Activated naive CD4-positive, alpha-beta T cell treated with anti-CD3 and anti-CD28 coated beads, Interleukin-2, amount 50 U/mL, for 24 hours (primary cell): ENCODE measurements at regions not wholly inside any gene's neighbourhood (a gene's known extent, or its start where the extent isn't known, plus 50 kb on each side); places are given as distances from the start of the nearest gene placed in this dataset.

Experiments used
- H3K27ac Mint-ChIP-seq: one replicate; pipeline ENCODE4 v1.8.0; 2021; ENCODE audit warnings: mild to moderate bottlenecking, mixed read lengths
- H3K27me3 Mint-ChIP-seq: one replicate; pipeline ENCODE4 v1.8.0; 2021; ENCODE audit warnings: mixed read lengths
- H3K36me3 Mint-ChIP-seq: one replicate; pipeline ENCODE4 v1.8.0; 2021; ENCODE audit warnings: mixed read lengths
- H3K4me1 Mint-ChIP-seq: one replicate; pipeline ENCODE4 v1.8.0; 2021; ENCODE audit warnings: mixed read lengths
- H3K4me3 Mint-ChIP-seq: one replicate; pipeline ENCODE4 v1.8.0; 2021; ENCODE audit warnings: mild to moderate bottlenecking, mixed read lengths
- H3K9me3 Mint-ChIP-seq: one replicate; pipeline ENCODE4 v1.8.0; 2021; ENCODE audit warnings: mixed read lengths

DNA sequence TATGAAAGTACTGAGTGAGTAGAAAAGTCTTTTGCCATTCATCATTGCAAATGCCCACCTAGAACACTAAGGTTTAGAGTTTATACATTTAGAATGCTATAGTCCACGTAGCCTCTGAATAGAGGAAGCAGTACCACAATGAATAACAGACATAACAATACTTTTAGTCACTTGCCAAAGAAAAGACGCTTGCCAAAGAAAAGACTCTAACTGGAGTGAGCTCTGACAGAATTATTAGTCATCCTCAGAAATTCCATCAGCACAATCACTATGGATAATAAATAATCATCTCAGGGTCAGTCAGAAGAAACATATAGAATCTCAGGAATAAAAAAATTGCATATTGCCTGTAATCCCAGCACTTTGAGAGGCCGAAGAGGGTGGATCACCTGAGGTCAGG, 168.5 kb upstream of the TARS1 start:
- H3K9me3 Mint-ChIP-seq: no peaks in the 10 kb centered on the region
- no peak overlapping the region for H3K4me3 Mint-ChIP-seq
- H3K27ac Mint-ChIP-seq: no peak overlapping the region
- H3K4me1 Mint-ChIP-seq: no peaks in the 10 kb centered on the region
- no peaks in the 10 kb centered on the region for H3K27me3 Mint-ChIP-seq
- H3K36me3 Mint-ChIP-seq: no peaks in the 10 kb centered on the region

DNA sequence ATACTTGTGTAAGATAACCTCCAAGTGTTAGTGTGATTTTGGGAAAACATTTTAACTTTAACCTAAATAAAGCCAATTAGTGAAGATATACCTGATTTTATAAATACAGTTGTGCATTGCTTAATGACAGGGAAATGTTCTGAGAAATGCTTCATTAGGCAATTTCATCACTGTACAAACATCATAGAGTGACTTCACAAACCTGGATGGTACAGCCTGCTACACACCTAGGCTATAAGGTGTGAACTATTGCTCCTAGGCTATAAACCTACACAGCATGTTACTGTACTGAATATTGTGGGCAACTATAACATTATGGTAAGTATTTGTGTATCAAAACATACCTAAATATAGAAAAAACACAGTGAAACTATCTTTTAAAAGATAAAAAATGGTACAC, 166.8 kb upstream of the TARS1 start:
- H3K36me3 Mint-ChIP-seq: no peaks in the 10 kb centered on the region
- H3K9me3 Mint-ChIP-seq: no peaks in the 10 kb centered on the region
- H3K27me3 Mint-ChIP-seq: no peaks in the 10 kb centered on the region
- H3K27ac Mint-ChIP-seq: no peak overlapping the region
- H3K4me1 Mint-ChIP-seq: no peaks in the 10 kb centered on the region
- no peak overlapping the region for H3K4me3 Mint-ChIP-seq

DNA sequence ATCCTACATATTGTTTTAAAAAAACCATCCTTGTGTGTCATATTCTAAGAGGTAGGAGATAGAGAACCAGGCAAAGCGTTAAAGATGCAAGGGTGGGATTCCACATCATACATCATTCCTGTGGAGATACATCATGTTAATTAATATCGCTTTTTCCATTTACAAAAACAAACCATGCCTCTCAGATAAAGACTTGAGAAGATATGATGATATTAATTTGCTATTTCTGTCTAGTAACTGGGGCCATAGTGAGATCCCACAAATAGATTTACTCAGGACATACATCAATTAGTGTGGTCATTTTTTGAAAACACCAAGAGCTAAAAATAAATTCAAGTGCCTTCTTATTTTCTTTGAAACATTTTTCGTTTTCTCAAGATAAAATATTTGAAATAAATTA, 165.4 kb upstream of the TARS1 start:
- Mint-ChIP-seq H3K27ac (no peak overlapping the region), H3K4me1 (no peaks in the 10 kb centered on the region), H3K36me3 (no peaks in the 10 kb centered on the region), H3K27me3 (no peaks in the 10 kb centered on the region), H3K9me3 (no peaks in the 10 kb centered on the region), H3K4me3 (no peak overlapping the region)

DNA sequence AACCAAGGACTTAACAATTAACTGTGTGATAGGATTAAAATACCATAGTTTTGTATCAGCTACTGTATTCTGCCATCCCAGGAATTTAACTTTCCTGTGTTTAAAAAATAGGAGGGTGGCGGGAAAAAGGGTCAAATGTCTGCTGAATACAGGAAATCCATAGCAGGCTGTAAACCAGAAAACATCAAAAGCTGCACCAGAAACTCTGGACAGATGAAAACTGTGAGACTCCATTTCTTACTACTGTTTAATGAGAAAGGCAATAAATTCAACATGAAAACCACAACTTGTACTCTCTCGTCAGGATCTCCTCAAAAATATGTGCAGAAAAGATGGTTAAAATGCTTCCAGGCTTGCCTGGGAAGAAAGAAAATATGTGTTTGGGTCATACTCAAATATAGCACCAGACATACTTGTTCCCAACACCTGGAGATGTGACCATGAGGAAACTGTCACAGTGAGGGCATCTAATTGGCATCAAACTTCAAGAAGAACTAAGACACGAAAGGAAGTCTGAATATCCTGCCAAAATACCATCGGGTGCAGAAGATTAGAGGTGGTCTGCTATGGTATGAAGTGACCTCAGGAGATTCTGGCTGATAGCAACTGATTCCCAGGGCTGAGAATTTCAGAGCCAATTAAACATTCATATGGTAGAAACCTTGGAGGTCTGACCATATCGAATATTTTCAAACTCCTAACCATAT, 164.7 kb upstream of the TARS1 start:
- Mint-ChIP-seq H3K27me3 (no peaks in the 10 kb centered on the region), H3K4me3 (no peak overlapping the region), H3K36me3 (no peaks in the 10 kb centered on the region), H3K9me3 (no peaks in the 10 kb centered on the region), H3K4me1 (no peaks in the 10 kb centered on the region), H3K27ac (no peak overlapping the region)

GRCh38 chr5:33276628-33276950, 164.2 kb upstream of the TARS1 start:
- Mint-ChIP-seq H3K9me3 (no peaks in the 10 kb centered on the region), H3K27me3 (no peaks in the 10 kb centered on the region), H3K27ac (no peak overlapping the region), H3K4me1 (no peaks in the 10 kb centered on the region), H3K36me3 (no peaks in the 10 kb centered on the region), H3K4me3 (no peak overlapping the region)

DNA sequence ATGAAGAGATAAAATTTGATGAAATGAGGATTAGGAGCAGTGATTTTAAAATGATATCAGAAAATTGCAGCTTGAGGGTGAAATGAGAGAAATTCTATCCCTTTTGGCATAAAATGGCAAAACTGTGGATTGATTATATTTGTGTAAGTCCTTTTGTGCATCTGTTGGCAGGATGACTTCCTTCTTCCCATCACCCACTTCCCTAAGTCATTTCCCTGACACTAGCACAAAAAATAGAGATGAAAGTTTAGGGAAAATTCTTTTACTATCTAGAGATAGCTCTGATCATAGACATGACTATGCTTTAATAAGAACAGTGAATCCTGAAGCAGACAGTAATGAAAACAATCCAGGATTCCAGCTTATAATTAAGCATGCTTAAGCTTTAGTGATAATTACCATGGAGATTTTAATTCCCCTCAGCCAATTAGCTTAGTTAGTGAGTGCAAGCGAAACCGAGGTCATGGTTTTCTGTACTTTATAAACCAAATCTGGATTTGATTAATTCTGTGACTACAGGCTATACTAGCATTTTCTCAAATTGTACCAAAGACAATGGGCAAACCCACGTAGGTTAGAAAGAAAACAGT, 163.6 kb upstream of the TARS1 start:
- H3K27ac Mint-ChIP-seq: no peak overlapping the region
- H3K27me3 Mint-ChIP-seq: no peaks in the 10 kb centered on the region
- H3K9me3 Mint-ChIP-seq: no peaks in the 10 kb centered on the region
- no peaks in the 10 kb centered on the region for H3K36me3 Mint-ChIP-seq
- H3K4me1 Mint-ChIP-seq: no peaks in the 10 kb centered on the region
- H3K4me3 Mint-ChIP-seq: no peak overlapping the region

GRCh38 chr5:33281431-33281843, 159.3 kb upstream of the TARS1 start:
- H3K9me3 Mint-ChIP-seq: no peaks in the 10 kb centered on the region
- no peaks in the 10 kb centered on the region for H3K36me3 Mint-ChIP-seq
- H3K27ac Mint-ChIP-seq: no peak overlapping the region
- no peaks in the 10 kb centered on the region for H3K27me3 Mint-ChIP-seq
- H3K4me3 Mint-ChIP-seq: no peak overlapping the region
- H3K4me1 Mint-ChIP-seq: no peaks in the 10 kb centered on the region

- Mint-ChIP-seq H3K27me3 (no peaks in the 10 kb centered on the region), H3K4me3 (no peak overlapping the region), H3K36me3 (no peaks in the 10 kb centered on the region), H3K4me1 (no peaks in the 10 kb centered on the region), H3K9me3 (no peaks in the 10 kb centered on the region), H3K27ac (no peak overlapping the region)
Observed at GRCh38 chr5:33282157-33282556, 158.6 kb upstream of the TARS1 start.

GRCh38 chr5:33282696-33283095, 158.1 kb upstream of the TARS1 start:
- Mint-ChIP-seq H3K27ac (no peak overlapping the region), H3K27me3 (no peaks in the 10 kb centered on the region), H3K9me3 (no peaks in the 10 kb centered on the region), H3K36me3 (no peaks in the 10 kb centered on the region), H3K4me1 (no peaks in the 10 kb centered on the region), H3K4me3 (no peak overlapping the region)

DNA sequence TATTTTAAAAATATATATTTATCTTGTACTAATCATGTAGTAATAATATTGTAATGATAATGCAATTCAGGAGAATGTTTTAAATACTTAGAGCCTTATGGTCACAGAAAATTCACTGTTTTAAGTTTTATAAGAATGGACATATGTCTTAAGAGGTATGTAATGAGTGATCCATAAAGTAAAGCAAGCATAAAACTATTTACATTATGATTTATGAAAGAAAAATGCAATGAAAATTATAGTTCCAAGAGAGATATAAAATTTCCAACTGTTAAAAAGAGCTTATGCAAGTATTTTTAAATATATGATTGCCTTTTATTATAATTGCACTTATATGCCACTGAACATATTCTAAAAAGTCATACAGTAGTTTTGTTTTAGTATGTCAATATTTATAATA, 157.5 kb upstream of the TARS1 start:
- Mint-ChIP-seq H3K9me3 (no peaks in the 10 kb centered on the region), H3K36me3 (no peaks in the 10 kb centered on the region), H3K4me1 (no peaks in the 10 kb centered on the region), H3K27ac (no peak overlapping the region), H3K27me3 (no peaks in the 10 kb centered on the region), H3K4me3 (no peak overlapping the region)

DNA sequence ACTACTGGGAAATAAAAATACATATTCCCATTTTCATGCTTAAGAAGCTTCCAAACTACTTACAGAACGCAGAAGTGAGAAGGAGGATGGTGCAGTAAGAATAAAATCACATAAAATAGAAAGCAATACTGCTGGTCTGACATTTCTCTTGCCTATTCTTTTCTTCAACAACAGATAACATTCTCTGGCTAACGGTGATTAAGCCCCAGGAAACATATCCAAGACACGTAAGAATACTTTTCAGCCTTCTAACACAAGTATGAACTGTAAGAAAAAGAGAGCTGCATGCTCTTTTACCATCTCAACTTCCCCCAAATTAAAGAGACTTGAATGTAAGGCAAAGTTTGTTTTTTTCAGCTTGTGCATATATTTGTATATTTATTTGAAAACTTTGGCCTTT, 156.1 kb upstream of the TARS1 start:
- H3K27me3 Mint-ChIP-seq: no peaks in the 10 kb centered on the region
- no peaks in the 10 kb centered on the region for H3K4me1 Mint-ChIP-seq
- no peaks in the 10 kb centered on the region for H3K9me3 Mint-ChIP-seq
- no peak overlapping the region for H3K4me3 Mint-ChIP-seq
- H3K27ac Mint-ChIP-seq: no peak overlapping the region
- no peaks in the 10 kb centered on the region for H3K36me3 Mint-ChIP-seq

DNA sequence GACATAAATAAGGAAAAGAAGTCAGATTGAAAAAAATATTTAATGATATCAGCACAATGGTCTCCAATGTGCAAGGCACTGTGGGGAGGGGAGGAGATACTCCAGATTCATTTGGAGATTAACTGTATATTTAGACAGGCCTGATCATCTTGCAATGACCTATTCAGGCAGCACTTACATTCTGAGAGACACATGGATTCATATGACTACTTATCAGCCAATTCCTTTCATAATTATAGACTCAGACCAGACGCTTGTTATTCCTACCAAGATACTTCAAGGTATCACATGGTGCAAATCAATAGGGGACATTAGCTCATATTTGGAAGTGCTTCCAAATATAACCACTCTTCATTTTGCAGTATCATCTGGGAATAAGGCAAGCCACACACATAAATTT, 153.5 kb upstream of the TARS1 start:
- Mint-ChIP-seq H3K36me3 (no peaks in the 10 kb centered on the region), H3K27ac (no peak overlapping the region), H3K9me3 (peaks cover 5% of the 10 kb centered on the region), H3K4me3 (no peak overlapping the region), H3K27me3 (no peaks in the 10 kb centered on the region), H3K4me1 (no peaks in the 10 kb centered on the region)

- H3K27ac Mint-ChIP-seq: no peak overlapping the region
- H3K9me3 Mint-ChIP-seq: peaks cover 5% of the 10 kb centered on the region
- no peaks in the 10 kb centered on the region for H3K27me3 Mint-ChIP-seq
- no peaks in the 10 kb centered on the region for H3K36me3 Mint-ChIP-seq
- no peak overlapping the region for H3K4me3 Mint-ChIP-seq
- no peaks in the 10 kb centered on the region for H3K4me1 Mint-ChIP-seq
Observed at GRCh38 chr5:33291216-33292000, 149.4 kb upstream of the TARS1 start.

DNA sequence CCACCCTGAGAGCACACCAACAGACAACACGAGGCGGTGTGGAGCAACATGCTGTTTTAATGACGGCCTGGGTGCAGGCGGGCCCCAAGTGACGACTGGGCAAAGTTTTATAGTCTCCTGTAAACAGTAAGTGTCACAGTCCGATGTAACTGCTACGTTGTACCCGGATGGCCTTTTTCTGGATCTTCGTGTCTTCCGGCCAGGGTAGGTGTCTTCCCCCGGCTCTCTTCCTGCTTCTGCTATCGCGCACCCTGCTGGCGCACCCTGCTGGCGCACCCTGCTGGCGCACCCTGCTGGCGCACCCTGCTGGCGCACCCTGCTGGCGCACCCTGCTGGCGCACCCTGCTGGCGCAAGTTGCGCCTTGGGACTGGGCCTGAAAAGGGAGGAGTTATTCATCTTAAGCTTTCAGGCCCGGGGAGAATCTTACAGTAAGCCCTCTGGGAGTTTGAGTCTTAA, 143.0 kb upstream of the TARS1 start:
- H3K27ac Mint-ChIP-seq: no peak overlapping the region
- no peaks in the 10 kb centered on the region for H3K36me3 Mint-ChIP-seq
- no peak overlapping the region for H3K4me3 Mint-ChIP-seq
- H3K9me3 Mint-ChIP-seq: no peaks in the 10 kb centered on the region
- no peaks in the 10 kb centered on the region for H3K27me3 Mint-ChIP-seq
- H3K4me1 Mint-ChIP-seq: peaks cover 10% of the 10 kb centered on the region

DNA sequence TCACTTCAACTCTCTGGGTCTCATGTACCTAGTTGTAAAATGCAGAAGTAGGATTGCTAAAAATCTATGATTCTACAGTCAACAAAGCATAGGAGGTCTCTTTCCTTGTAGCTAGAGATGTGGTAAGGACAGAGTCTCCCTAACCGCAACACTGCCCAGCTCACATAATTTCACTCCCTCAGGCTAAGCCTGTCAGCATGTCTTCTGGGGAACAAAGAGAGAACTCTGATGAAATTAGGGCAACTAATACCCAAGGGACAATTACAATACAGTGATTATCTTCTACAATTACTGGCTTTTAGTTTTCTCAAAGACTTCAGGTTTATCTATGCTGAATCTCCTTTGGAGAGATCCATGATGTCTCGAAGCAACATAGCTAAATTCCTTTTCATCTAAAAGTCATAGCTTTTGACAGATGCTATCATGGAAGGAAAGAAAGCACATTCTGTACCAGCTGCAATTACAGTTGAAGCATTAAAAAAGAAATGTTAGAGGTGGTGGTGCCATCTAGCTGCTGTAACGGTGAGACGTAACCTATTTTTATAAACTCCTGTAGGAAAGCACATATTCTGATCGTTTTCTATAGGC, 141.1 kb upstream of the TARS1 start:
- Mint-ChIP-seq H3K27ac (no peak overlapping the region), H3K4me1 (peaks cover 10% of the 10 kb centered on the region), H3K4me3 (no peak overlapping the region), H3K36me3 (no peaks in the 10 kb centered on the region), H3K27me3 (peaks cover 1% of the 10 kb centered on the region), H3K9me3 (no peaks in the 10 kb centered on the region)

DNA sequence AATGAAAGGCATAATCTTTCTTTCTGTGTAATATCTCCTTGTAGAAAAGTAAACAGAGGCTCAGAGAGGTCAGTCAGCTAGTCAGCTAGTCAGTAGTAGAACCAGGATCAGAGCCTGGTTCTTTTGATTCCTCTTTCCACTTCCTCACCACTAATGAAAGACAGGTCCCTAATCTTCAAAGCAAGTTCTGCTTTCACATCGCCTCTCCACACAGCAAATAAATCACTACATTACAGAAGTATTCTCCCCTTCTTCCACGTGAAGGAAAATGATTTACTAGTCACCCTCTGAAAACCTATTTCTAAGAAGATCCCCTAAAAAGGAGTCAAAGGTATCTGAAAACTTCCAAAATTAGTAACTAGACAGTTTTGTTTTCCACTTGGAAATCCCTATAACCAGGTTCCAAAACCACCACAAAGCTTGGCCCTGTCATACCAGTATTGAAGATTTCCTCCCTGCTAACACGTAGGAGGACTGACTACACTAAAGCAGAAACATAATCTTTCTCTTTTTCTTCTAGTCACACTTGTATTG, 140.5 kb upstream of the TARS1 start:
- H3K27ac Mint-ChIP-seq: no peak overlapping the region
- H3K27me3 Mint-ChIP-seq: peaks cover 1% of the 10 kb centered on the region
- H3K4me3 Mint-ChIP-seq: no peak overlapping the region
- peaks cover 10% of the 10 kb centered on the region for H3K4me1 Mint-ChIP-seq
- no peaks in the 10 kb centered on the region for H3K9me3 Mint-ChIP-seq
- H3K36me3 Mint-ChIP-seq: no peaks in the 10 kb centered on the region
